ENCODE measurements at regions not wholly inside any gene's neighbourhood (a gene's known extent, or its start where the extent isn't known, plus 50 kb on each side); places are given as distances from the start of the nearest gene placed in this dataset.
"Not testable (repeated sequence)": the region's sequence is repeated elsewhere in the genome, so short reads cannot be mapped to it uniquely, and the experiment has no call there.

GRCh38 chr10:9342885-9343570 lies 1288.5 kb downstream of the GATA3 start:
- TF ChIP-seq SPI1 (IDR thresholded peaks at IDR 0.05; ENCODE audit: borderline replicate concordance, low read depth): no peak
- TF ChIP-seq CTCF (IDR thresholded peaks at IDR 0.05; ENCODE audit: insufficient read depth, low read length): no peak
- TF ChIP-seq REST (IDR thresholded peaks at IDR 0.05; ENCODE audit: insufficient replicate concordance, low read depth): no peak
- TF ChIP-seq POLR2AphosphoS5 (IDR thresholded peaks at IDR 0.05; ENCODE audit: low read depth): no peak
- TF ChIP-seq GABPA (IDR thresholded peaks at IDR 0.05; ENCODE audit: low read depth): no peak
- Histone ChIP-seq H3K27me3 (ENCODE audit: insufficient read depth, poor library complexity, severe bottlenecking) (no peaks in the 10 kb centered on the region), H3K27ac (replicated peaks) (no peak overlapping the region), H3K4me3 (replicated peaks; ENCODE audit: insufficient read depth, low read length) (no peak overlapping the region)
- DNase-seq (ENCODE audit: low read depth in 1 of 2, low spot score in 1 of 2): no peak

- DNase-seq (ENCODE audit: low read depth in 1 of 2, low spot score in 1 of 2); H3K4me3 ChIP-seq (replicated peaks; ENCODE audit: insufficient read depth, low read length); H3K27me3 ChIP-seq (ENCODE audit: insufficient read depth, poor library complexity, severe bottlenecking); H3K27ac ChIP-seq (replicated peaks): not testable (repeated sequence)
Measured at GRCh38 chr10:9347933-9348332, 1293.4 kb downstream of the GATA3 start.

- Histone ChIP-seq H3K27me3 (ENCODE audit: insufficient read depth, poor library complexity, severe bottlenecking) (no peaks in the 10 kb centered on the region), H3K27ac (replicated peaks) (no peak overlapping the region), H3K4me3 (replicated peaks; ENCODE audit: insufficient read depth, low read length) (no peak overlapping the region)
- no peak for TF ChIP-seq POLR2AphosphoS5 (IDR thresholded peaks at IDR 0.05; ENCODE audit: low read depth)
- TF ChIP-seq REST (IDR thresholded peaks at IDR 0.05; ENCODE audit: insufficient replicate concordance, low read depth): no peak
- TF ChIP-seq CTCF (IDR thresholded peaks at IDR 0.05; ENCODE audit: insufficient read depth, low read length): no peak
- TF ChIP-seq GABPA (IDR thresholded peaks at IDR 0.05; ENCODE audit: low read depth): no peak
- no peak for TF ChIP-seq SPI1 (IDR thresholded peaks at IDR 0.05; ENCODE audit: borderline replicate concordance, low read depth)
- no peak for DNase-seq (ENCODE audit: low read depth in 1 of 2, low spot score in 1 of 2)
Measured at GRCh38 chr10:9357471-9357870, 1303.0 kb downstream of the GATA3 start.

GRCh38 chr10:9362721-9363120 lies 1308.2 kb downstream of the GATA3 start:
- Histone ChIP-seq H3K4me3 (replicated peaks; ENCODE audit: insufficient read depth, low read length) (no peak overlapping the region), H3K27ac (replicated peaks) (no peak overlapping the region), H3K27me3 (ENCODE audit: insufficient read depth, poor library complexity, severe bottlenecking) (no peaks in the 10 kb centered on the region)
- TF ChIP-seq SPI1 (IDR thresholded peaks at IDR 0.05; ENCODE audit: borderline replicate concordance, low read depth) (no peak), POLR2AphosphoS5 (IDR thresholded peaks at IDR 0.05; ENCODE audit: low read depth) (no peak), REST (IDR thresholded peaks at IDR 0.05; ENCODE audit: insufficient replicate concordance, low read depth) (no peak), CTCF (IDR thresholded peaks at IDR 0.05; ENCODE audit: insufficient read depth, low read length) (no peak), GABPA (IDR thresholded peaks at IDR 0.05; ENCODE audit: low read depth) (no peak)
- no peak for DNase-seq (ENCODE audit: low read depth in 1 of 2, low spot score in 1 of 2)

Measured in HL-60 (cell line).